CD4-positive, alpha-beta T cell (primary cell): ENCODE measurements at regions not wholly inside any gene's neighbourhood (a gene's known extent, or its start where the extent isn't known, plus 50 kb on each side); places are given as distances from the start of the nearest gene placed in this dataset.

ENCODE experiments used
- ATAC-seq: fragments of 200-7000 bp; cut with Tn5 transposase; one replicate; pipeline ENCODE4 v1.10.0; 2022; ENCODE audit warnings: mild to moderate bottlenecking; ENCODE audit not compliant: poor library complexity
- CTCF ChIA-PET: fragments of 350-600 bp; sonication (Branson Sonifier 250); formaldehyde crosslinking; loops from one replicate; lab custom pipeline; 2021; ENCODE audit warnings: antibody characterized with exemption, inconsistent platforms; lab: Charles Lee
- POLR2A ChIA-PET: fragments of 350-600 bp; sonication (Branson Sonifier 250); formaldehyde crosslinking; loops from one replicate; lab custom pipeline; 2021; ENCODE audit warnings: antibody characterized with exemption, inconsistent platforms; lab: Charles Lee
- DNase-seq, 14 experiments: peaks; one replicate each; pipeline ENCODE4 v3.0.0-alpha.2; 2013 to 2020; ENCODE audit warnings: mixed read lengths in 2 of 14
- H3K27ac ChIP-seq, 2 donors: one replicate each; pipeline versions ENCODE4 v1.5.1 to v1.7.0; 2013; ENCODE audit warnings: low read length in 2 of 2, low read depth in 1 of 2, mild to moderate bottlenecking in 1 of 2
- H3K27me3 ChIP-seq, 2 experiments: 1 replicate in 1 of 2; 2 replicates in 1 of 2; pipeline versions ENCODE4 v1.6.1 to v1.7.0; 2013; ENCODE audit warnings: low read length in 2 of 2, control low read depth in 1 of 2, mild to moderate bottlenecking in 1 of 2, moderate library complexity in 1 of 2; ENCODE audit not compliant: insufficient read depth in 2 of 2, control insufficient read depth in 1 of 2
- H3K36me3 ChIP-seq: one replicate; pipeline ENCODE4 v1.6.1; 2013; ENCODE audit warnings: low read length, control low read depth; ENCODE audit not compliant: insufficient read depth
- H3K4me1 ChIP-seq: one replicate; pipeline ENCODE4 v1.6.1; 2013; ENCODE audit warnings: low read length, control low read depth; ENCODE audit not compliant: insufficient read depth
- H3K4me3 ChIP-seq: one replicate; pipeline ENCODE4 v1.5.1; 2013; ENCODE audit warnings: mild to moderate bottlenecking, low read length, moderate library complexity
- H3K9me3 ChIP-seq, 2 experiments: 1 replicate in 1 of 2; 2 replicates in 1 of 2; pipeline versions ENCODE4 v1.6.1 to v1.7.0; 2013; ENCODE audit warnings: low read length in 2 of 2, mild to moderate bottlenecking in 2 of 2, control low read depth in 1 of 2, moderate library complexity in 1 of 2; ENCODE audit not compliant: control insufficient read depth in 1 of 2, insufficient read depth in 1 of 2
- H3K27ac Mint-ChIP-seq: one replicate; pipeline ENCODE4 v1.8.0; 2020; ENCODE audit warnings: mixed read lengths
- H3K27me3 Mint-ChIP-seq: one replicate; pipeline ENCODE4 v1.8.0; 2021; ENCODE audit warnings: mixed read lengths
- H3K36me3 Mint-ChIP-seq: one replicate; pipeline ENCODE4 v1.8.0; 2021; ENCODE audit warnings: low read depth, mixed read lengths
- H3K4me1 Mint-ChIP-seq: one replicate; pipeline ENCODE4 v1.8.0; 2021; ENCODE audit warnings: low read depth, mixed read lengths
- H3K4me3 Mint-ChIP-seq: one replicate; pipeline ENCODE4 v1.8.0; 2020; ENCODE audit warnings: mild to moderate bottlenecking, mixed read lengths
- H3K9me3 Mint-ChIP-seq: one replicate; pipeline ENCODE4 v1.8.0; 2020; ENCODE audit warnings: mixed read lengths
- intact Hi-C, 2 experiments: fragments of 100-400 bp; cut with DNase I in 1 of 2; cut with micrococcal nuclease in 1 of 2; formaldehyde crosslinking; loops; one replicate each; pipeline versions ENCODE4 v1.15.1 to v1.9.0; 2023 to 2025; cut with DNase I, micrococcal nuclease
- TF ChIP-seq, protein P1 (sequence below): fragments of 200-600 bp; IDR thresholded peaks from one replicate; pipeline ENCODE4 v1.8.0; 2022; ENCODE audit warnings: antibody characterized with exemption, mild to moderate bottlenecking

DNA sequence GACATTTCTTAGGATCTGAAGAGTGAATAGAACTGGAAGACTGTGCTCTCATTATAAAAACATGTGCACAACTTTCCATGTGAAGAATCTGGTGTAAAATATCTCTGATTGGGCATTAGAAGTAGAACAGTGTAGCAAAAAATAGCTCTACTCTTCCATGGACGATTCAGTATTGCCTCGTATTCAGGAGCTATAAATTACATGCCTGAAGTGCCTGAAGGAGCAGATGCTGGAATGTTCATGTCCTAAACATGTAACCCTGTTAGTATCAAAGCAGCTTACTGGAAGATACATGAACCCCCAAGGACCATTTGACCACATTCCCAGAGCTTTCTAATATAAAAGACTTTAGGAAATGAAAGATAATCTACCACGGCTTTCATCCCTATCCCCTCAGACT, 528.9 kb downstream of the DACH1 start:
- H3K9me3 ChIP-seq, result no peaks in the 10 kb centered on the region
- H3K27ac ChIP-seq, result no peak overlapping the region
- H3K27ac Mint-ChIP-seq, result no peak overlapping the region
- TF ChIP-seq, protein P1, sequence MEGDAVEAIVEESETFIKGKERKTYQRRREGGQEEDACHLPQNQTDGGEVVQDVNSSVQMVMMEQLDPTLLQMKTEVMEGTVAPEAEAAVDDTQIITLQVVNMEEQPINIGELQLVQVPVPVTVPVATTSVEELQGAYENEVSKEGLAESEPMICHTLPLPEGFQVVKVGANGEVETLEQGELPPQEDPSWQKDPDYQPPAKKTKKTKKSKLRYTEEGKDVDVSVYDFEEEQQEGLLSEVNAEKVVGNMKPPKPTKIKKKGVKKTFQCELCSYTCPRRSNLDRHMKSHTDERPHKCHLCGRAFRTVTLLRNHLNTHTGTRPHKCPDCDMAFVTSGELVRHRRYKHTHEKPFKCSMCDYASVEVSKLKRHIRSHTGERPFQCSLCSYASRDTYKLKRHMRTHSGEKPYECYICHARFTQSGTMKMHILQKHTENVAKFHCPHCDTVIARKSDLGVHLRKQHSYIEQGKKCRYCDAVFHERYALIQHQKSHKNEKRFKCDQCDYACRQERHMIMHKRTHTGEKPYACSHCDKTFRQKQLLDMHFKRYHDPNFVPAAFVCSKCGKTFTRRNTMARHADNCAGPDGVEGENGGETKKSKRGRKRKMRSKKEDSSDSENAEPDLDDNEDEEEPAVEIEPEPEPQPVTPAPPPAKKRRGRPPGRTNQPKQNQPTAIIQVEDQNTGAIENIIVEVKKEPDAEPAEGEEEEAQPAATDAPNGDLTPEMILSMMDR, result no peak
- ChIA-PET POLR2A (no interaction called here), CTCF (no interaction called here)
- no peaks in the 10 kb centered on the region for H3K36me3 Mint-ChIP-seq
- no peaks in the 10 kb centered on the region for H3K4me1 Mint-ChIP-seq
- DNase-seq (no peak), ATAC-seq (no peak)
- H3K27me3 Mint-ChIP-seq, result no peaks in the 10 kb centered on the region
- no peaks in the 10 kb centered on the region for H3K36me3 ChIP-seq
- no peaks in the 10 kb centered on the region for H3K4me1 ChIP-seq
- H3K27me3 ChIP-seq, result no peaks in the 10 kb centered on the region
- H3K4me3 ChIP-seq, result no peak overlapping the region
- intact Hi-C loops, result no loop called here
- H3K9me3 Mint-ChIP-seq, result no peaks in the 10 kb centered on the region
- H3K4me3 Mint-ChIP-seq, result no peak overlapping the region

DNA sequence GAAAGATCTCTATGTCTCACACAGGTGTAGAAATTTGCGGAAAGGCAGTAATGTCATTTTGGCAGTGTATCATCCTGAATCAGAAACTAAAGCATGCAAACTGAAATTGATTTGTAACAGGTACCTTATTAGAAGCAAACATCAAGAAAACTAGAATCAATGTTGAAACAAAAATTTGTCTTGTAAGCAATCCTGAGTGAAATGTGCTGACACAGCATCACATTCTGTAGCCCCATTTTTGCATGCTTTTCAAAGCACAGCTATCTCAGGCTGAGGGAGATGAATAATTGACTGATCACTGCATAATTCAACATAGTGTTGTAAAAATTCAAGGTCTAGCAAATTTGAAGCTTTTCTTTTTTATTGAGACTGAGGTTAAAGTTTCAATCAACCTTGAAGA, 539.7 kb downstream of the DACH1 start:
- no peak for ATAC-seq
- DNase-seq, result no peak
- Mint-ChIP-seq H3K36me3 (no peaks in the 10 kb centered on the region), H3K27me3 (no peaks in the 10 kb centered on the region), H3K4me3 (no peak overlapping the region), H3K4me1 (no peaks in the 10 kb centered on the region), H3K9me3 (no peaks in the 10 kb centered on the region), H3K27ac (no peak overlapping the region)
- no peaks in the 10 kb centered on the region for H3K4me1 ChIP-seq
- no peaks in the 10 kb centered on the region for H3K9me3 ChIP-seq
- no peak overlapping the region for H3K4me3 ChIP-seq
- H3K36me3 ChIP-seq, result no peaks in the 10 kb centered on the region
- TF ChIP-seq, protein P1, result no peak
- intact Hi-C loops, result no loop called here
- ChIA-PET POLR2A (no interaction called here), CTCF (no interaction called here)
- H3K27me3 ChIP-seq, result no peaks in the 10 kb centered on the region
- no peak overlapping the region for H3K27ac ChIP-seq

DNA sequence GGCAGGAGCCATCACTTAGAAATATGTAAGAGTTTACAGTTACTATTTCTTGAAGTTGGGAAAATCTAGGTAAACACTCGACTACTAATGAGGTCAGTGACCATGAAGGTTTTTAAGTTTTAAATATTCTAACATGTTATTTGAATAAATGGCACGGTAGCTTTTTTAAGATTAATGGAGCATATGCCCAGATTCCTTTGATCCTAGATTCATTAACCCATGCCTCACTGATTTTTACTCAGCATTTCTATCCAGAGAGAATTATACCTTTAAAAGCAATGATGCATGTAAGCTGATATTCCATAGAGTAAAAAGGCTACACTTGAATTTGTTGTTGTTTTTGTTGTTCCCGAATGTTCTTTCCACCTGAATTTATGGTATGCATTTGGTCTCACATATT, 541.4 kb downstream of the DACH1 start:
- TF ChIP-seq, protein P1, result no peak
- Histone ChIP-seq H3K36me3 (no peaks in the 10 kb centered on the region), H3K4me3 (no peak overlapping the region), H3K27me3 (no peaks in the 10 kb centered on the region), H3K9me3 (no peaks in the 10 kb centered on the region), H3K4me1 (no peaks in the 10 kb centered on the region), H3K27ac (no peak overlapping the region)
- intact Hi-C loops, result no loop called here
- ChIA-PET POLR2A (no interaction called here), CTCF (interaction anchor here (0.6 kb wide), 1 partner anchor 42 kb away, joined by 3 read pairs; no protein-coding TSS in a partner anchor)
- no peaks in the 10 kb centered on the region for H3K4me1 Mint-ChIP-seq
- ATAC-seq (no peak), DNase-seq (no peak)
- H3K27ac Mint-ChIP-seq, result no peak overlapping the region
- no peaks in the 10 kb centered on the region for H3K27me3 Mint-ChIP-seq
- no peaks in the 10 kb centered on the region for H3K9me3 Mint-ChIP-seq
- H3K36me3 Mint-ChIP-seq, result no peaks in the 10 kb centered on the region
- H3K4me3 Mint-ChIP-seq, result no peak overlapping the region
